Endothelial cell of umbilical vein (primary cell): ENCODE measurements at regions not wholly inside any gene's neighbourhood (a gene's known extent, or its start where the extent isn't known, plus 50 kb on each side); places are given as distances from the start of the nearest gene placed in this dataset.

Experiments used
- CTCF ChIP-seq, 2 donors: IDR thresholded peaks; 1 replicate in 1 of 2; 2 replicates in 1 of 2; pipeline ENCODE4 v1.5.1; 2011; ENCODE audit warnings: low read length in 2 of 2, mild to moderate bottlenecking in 2 of 2, moderate library complexity in 2 of 2, control low read depth in 1 of 2, inconsistent platforms in 1 of 2, low read depth in 1 of 2; ENCODE audit not compliant: insufficient read depth in 1 of 2; ENCODE audit errors: extremely low read depth in 1 of 2
- MAX ChIP-seq: IDR thresholded peaks from 2 replicates; pipeline ENCODE4 v1.6.1; 2011; ENCODE audit not compliant: insufficient read depth, insufficient read length
- POLR2A ChIP-seq: IDR thresholded peaks from 2 replicates; pipeline ENCODE4 v1.6.1; 2012; ENCODE audit warnings: low read depth, mild to moderate bottlenecking, control low read depth, low read length

- TF ChIP-seq CTCF (IDR thresholded peaks at IDR 0.05; ENCODE audit: extremely low read depth in 1 of 2, insufficient read depth in 1 of 2, low read depth in 1 of 2, low read length in 2 of 2), result no peak
- TF ChIP-seq POLR2A, result no peak
- TF ChIP-seq MAX, result no peak
Measured at GRCh38 chr7:89517815-89518214, 636.5 kb upstream of the STEAP1 start.
